A549 (cell line): ENCODE measurements at regions not wholly inside any gene's neighbourhood (a gene's known extent, or its start where the extent isn't known, plus 50 kb on each side); places are given as distances from the start of the nearest gene placed in this dataset.

Source experiments
- ATAC-seq, 2 experiments: fragments of 200-7000 bp in 1 of 2; fragments of >200 bp in 1 of 2; cut with Nextera tagmentation in 1 of 2; cut with Tn5 transposase in 1 of 2; 3 replicates each; pipeline versions ENCODE4 v1.8.0 to v1.9.1; 2018 to 2020; ENCODE audit warnings: mild to moderate bottlenecking in 1 of 2, moderate library complexity in 1 of 2
- CTCF ChIA-PET: fragments of 300-600 bp; sonication (Branson Sonifier 250); formaldehyde crosslinking; extraction: SDS; loops from one replicate; lab custom pipeline; 2021; ENCODE audit warnings: antibody characterized with exemption, inconsistent platforms; lab: Yijun Ruan, JAX
- POLR2A ChIA-PET: fragments of 350-600 bp; formaldehyde crosslinking; extraction: SDS; loops from one replicate; lab custom pipeline; 2021; ENCODE audit warnings: antibody characterized with exemption, inconsistent platforms; lab: Yijun Ruan, JAX
- DNase-seq, 2 experiments: peaks; one replicate each; pipeline versions ENCODE4 v3.0.0 to v3.0.0-alpha.2; 2011 to 2016; ENCODE audit warnings: low read depth in 1 of 2, low spot score in 1 of 2
- FAIRE-seq: peaks from 2 replicates; lab custom pipeline; 2011; peaks lifted over from hg19 to GRCh38; lab: Jason Lieb, UNC
- H3K27ac ChIP-seq, 2 experiments: fragments of >200 bp; sonication (Bioruptor Twin); formaldehyde crosslinking; 3 replicates each; pipeline ENCODE4 v1.5.1; 2016 to 2017
- H3K4me1 ChIP-seq: fragments of >200 bp; sonication (Bioruptor Twin); formaldehyde crosslinking; 3 replicates; pipeline ENCODE4 v1.6.1; 2016
- H3K4me2 ChIP-seq: fragments of >200 bp; sonication (Bioruptor Twin); formaldehyde crosslinking; 3 replicates; pipeline ENCODE4 v1.6.1; 2016
- H3K4me3 ChIP-seq: fragments of >200 bp; sonication (Bioruptor Twin); formaldehyde crosslinking; 3 replicates; pipeline ENCODE4 v1.5.1; 2016
- H3K9me3 ChIP-seq: fragments of >200 bp; sonication (Bioruptor Twin); formaldehyde crosslinking; 3 replicates; pipeline ENCODE4 v1.6.1; 2016
- ATOH8 ChIP-seq: fragments of 250-450 bp; sonication (Bioruptor Pico); IDR thresholded peaks from 2 replicates; pipeline ENCODE4 v1.5.0; 2020; ENCODE audit warnings: low read depth, mild to moderate bottlenecking, moderate library complexity
- CBX2 ChIP-seq: fragments of 200-600 bp; sonication (generic); IDR thresholded peaks from 2 replicates; pipeline ENCODE4 v1.6.1; 2016; ENCODE audit warnings: low read depth, mild to moderate bottlenecking, borderline replicate concordance
- EHMT2 ChIP-seq: fragments of 200-600 bp; sonication (generic); IDR thresholded peaks from 2 replicates; pipeline ENCODE4 v1.6.1; 2016; ENCODE audit warnings: antibody characterized with exemption, low read depth, mild to moderate bottlenecking, moderate library complexity
- ESRRA ChIP-seq: fragments of 150-350 bp; IDR thresholded peaks from 2 replicates; pipeline ENCODE4 v1.6.1; 2014; ENCODE audit warnings: mild to moderate bottlenecking, low read length, borderline replicate concordance
- FOXS1 ChIP-seq: fragments of 250-450 bp; sonication (Bioruptor Pico); IDR thresholded peaks from 2 replicates; pipeline ENCODE4 v1.5.0; 2020; ENCODE audit warnings: mild to moderate bottlenecking, moderate library complexity
- GATA3 ChIP-seq: IDR thresholded peaks from 2 replicates; pipeline ENCODE4 v1.6.1; 2012; ENCODE audit warnings: borderline replicate concordance
- HDAC2 ChIP-seq: fragments of 200-600 bp; sonication (generic); IDR thresholded peaks from 2 replicates; pipeline ENCODE4 v1.6.1; 2016
- HEYL ChIP-seq: fragments of 250-450 bp; sonication (Bioruptor Pico); IDR thresholded peaks from 2 replicates; pipeline ENCODE4 v1.8.0; 2021; ENCODE audit warnings: mild to moderate bottlenecking, moderate library complexity
- HMGXB4 ChIP-seq: fragments of 250-450 bp; sonication (Bioruptor Pico); IDR thresholded peaks from 2 replicates; pipeline ENCODE4 v1.5.0; 2021; ENCODE audit warnings: mild to moderate bottlenecking, moderate library complexity, borderline replicate concordance
- HOXB13 ChIP-seq: fragments of 250-450 bp; sonication (Bioruptor Pico); IDR thresholded peaks from 2 replicates; pipeline ENCODE4 v1.5.0; 2020; ENCODE audit warnings: low read depth, mild to moderate bottlenecking, moderate library complexity
- HOXB5 ChIP-seq: fragments of 250-450 bp; sonication (Bioruptor Pico); IDR thresholded peaks from 2 replicates; pipeline ENCODE4 v1.5.0; 2020; ENCODE audit warnings: mild to moderate bottlenecking, moderate library complexity
- KDM5A ChIP-seq: fragments of 200-600 bp; sonication (generic); IDR thresholded peaks from 2 replicates; pipeline ENCODE4 v1.6.1; 2016; ENCODE audit warnings: antibody characterized with exemption, mild to moderate bottlenecking
- NPAS2 ChIP-seq: fragments of 250-450 bp; sonication (Bioruptor Pico); IDR thresholded peaks from 2 replicates; pipeline ENCODE4 v1.8.0; 2022; ENCODE audit warnings: mild to moderate bottlenecking, moderate library complexity, borderline replicate concordance
- RARB ChIP-seq: fragments of 250-450 bp; sonication (Bioruptor Pico); IDR thresholded peaks from 2 replicates; pipeline ENCODE4 v1.8.0; 2021; ENCODE audit warnings: mild to moderate bottlenecking, moderate library complexity
- SMC3 ChIP-seq: fragments of >200 bp; sonication (Bioruptor Twin); formaldehyde crosslinking; IDR thresholded peaks from 3 replicates; pipeline ENCODE4 v1.6.1; 2018; ENCODE audit warnings: inconsistent platforms
- SREBF2 ChIP-seq: fragments of 450-650 bp; IDR thresholded peaks from 2 replicates; pipeline ENCODE4 v1.6.1; 2014; ENCODE audit warnings: mild to moderate bottlenecking, moderate library complexity
- TFCP2L1 ChIP-seq: fragments of 250-450 bp; sonication (Bioruptor Pico); IDR thresholded peaks from 2 replicates; pipeline ENCODE4 v1.5.0; 2021; ENCODE audit warnings: mild to moderate bottlenecking
- ZC3H11A ChIP-seq: fragments of 450-650 bp; IDR thresholded peaks from 2 replicates; pipeline ENCODE4 v1.6.1; 2014; ENCODE audit warnings: antibody characterized with exemption, mild to moderate bottlenecking
- ZNF302 ChIP-seq: fragments of 250-450 bp; sonication (Bioruptor Pico); IDR thresholded peaks from 2 replicates; pipeline ENCODE4 v1.9.0; 2021; ENCODE audit warnings: inconsistent platforms, mild to moderate bottlenecking, moderate library complexity
- ZSCAN20 ChIP-seq: fragments of 250-450 bp; sonication (Bioruptor Pico); IDR thresholded peaks from 2 replicates; pipeline ENCODE4 v1.8.0; 2022; ENCODE audit warnings: mild to moderate bottlenecking, moderate library complexity
- WGBS: methylation state at CpG from one replicate; pipeline ENCODE4 v1.1.6; 2017; ENCODE audit errors: missing lambda C conversion rate; 5-methylcytosine and 5-hydroxymethylcytosine counted together
- TF ChIP-seq, protein P1 (sequence below): fragments of >200 bp; sonication (Bioruptor Twin); formaldehyde crosslinking; IDR thresholded peaks from 3 replicates; pipeline ENCODE4 v1.5.1; 2016
- TF ChIP-seq, protein P2 (sequence below): IDR thresholded peaks from 2 replicates; pipeline ENCODE4 v1.6.1; 2012
- TF ChIP-seq, protein P3 (sequence below): fragments of >200 bp; sonication (Bioruptor Twin); formaldehyde crosslinking; IDR thresholded peaks from 3 replicates; pipeline ENCODE4 v1.6.1; 2016

- Histone ChIP-seq H3K4me2 (no peak overlapping the region), H3K27ac (no peak overlapping the region), H3K4me1 (no peaks in the 10 kb centered on the region), H3K4me3 (no peak overlapping the region), H3K9me3 (no peaks in the 10 kb centered on the region)
- no peak for DNase-seq
- ChIA-PET POLR2A (no interaction called here), CTCF (no interaction called here)
- no peak for FAIRE-seq
- ATAC-seq = no peak
- TF ChIP-seq, protein P1, sequence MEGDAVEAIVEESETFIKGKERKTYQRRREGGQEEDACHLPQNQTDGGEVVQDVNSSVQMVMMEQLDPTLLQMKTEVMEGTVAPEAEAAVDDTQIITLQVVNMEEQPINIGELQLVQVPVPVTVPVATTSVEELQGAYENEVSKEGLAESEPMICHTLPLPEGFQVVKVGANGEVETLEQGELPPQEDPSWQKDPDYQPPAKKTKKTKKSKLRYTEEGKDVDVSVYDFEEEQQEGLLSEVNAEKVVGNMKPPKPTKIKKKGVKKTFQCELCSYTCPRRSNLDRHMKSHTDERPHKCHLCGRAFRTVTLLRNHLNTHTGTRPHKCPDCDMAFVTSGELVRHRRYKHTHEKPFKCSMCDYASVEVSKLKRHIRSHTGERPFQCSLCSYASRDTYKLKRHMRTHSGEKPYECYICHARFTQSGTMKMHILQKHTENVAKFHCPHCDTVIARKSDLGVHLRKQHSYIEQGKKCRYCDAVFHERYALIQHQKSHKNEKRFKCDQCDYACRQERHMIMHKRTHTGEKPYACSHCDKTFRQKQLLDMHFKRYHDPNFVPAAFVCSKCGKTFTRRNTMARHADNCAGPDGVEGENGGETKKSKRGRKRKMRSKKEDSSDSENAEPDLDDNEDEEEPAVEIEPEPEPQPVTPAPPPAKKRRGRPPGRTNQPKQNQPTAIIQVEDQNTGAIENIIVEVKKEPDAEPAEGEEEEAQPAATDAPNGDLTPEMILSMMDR = no peak
- TF ChIP-seq HEYL (CRISPR knock-in tag) (no peak), TFCP2L1 (CRISPR knock-in tag) (no peak), HOXB5 (CRISPR knock-in tag) (no peak), SMC3 (no peak), CBX2 (no peak)
- WGBS = 0% methylated on average over 4 of the region's 4 CpGs
These were observed 127.2 kb upstream of the MGMT start for GRCh38 chr10:129339841-129340240.

GRCh38 chr10:129341087-129341486 is 126.0 kb upstream of the MGMT start:
- Histone ChIP-seq H3K4me1 (no peaks in the 10 kb centered on the region), H3K4me3 (no peak overlapping the region), H3K4me2 (no peak overlapping the region), H3K9me3 (no peaks in the 10 kb centered on the region), H3K27ac (no peak overlapping the region)
- TF ChIP-seq KDM5A = no peak
- no peak for TF ChIP-seq SMC3
- 2% methylated on average over 5 of the region's 5 CpGs for WGBS
- ATAC-seq (no peak), DNase-seq (no peak), FAIRE-seq (no peak)
- CTCF ChIA-PET = no interaction called here
- POLR2A ChIA-PET = no interaction called here

GRCh38 chr10:129342385-129342784 is 124.7 kb upstream of the MGMT start:
- ATAC-seq (no peak), DNase-seq (no peak), FAIRE-seq (no peak)
- H3K4me2 ChIP-seq = no peak overlapping the region
- WGBS = 9% methylated on average over 2 of the region's 2 CpGs
- no peak overlapping the region for H3K4me3 ChIP-seq
- CTCF ChIA-PET = interaction anchor here (0.7 kb wide), 1 partner anchor 47 kb away, joined by 4 read pairs; no protein-coding TSS in a partner anchor
- POLR2A ChIA-PET = no interaction called here
- no peak overlapping the region for H3K27ac ChIP-seq
- H3K9me3 ChIP-seq = no peaks in the 10 kb centered on the region
- TF ChIP-seq HEYL (CRISPR knock-in tag) = no peak
- no peak for TF ChIP-seq EHMT2
- no peak for TF ChIP-seq TFCP2L1 (CRISPR knock-in tag)
- TF ChIP-seq, protein P2, sequence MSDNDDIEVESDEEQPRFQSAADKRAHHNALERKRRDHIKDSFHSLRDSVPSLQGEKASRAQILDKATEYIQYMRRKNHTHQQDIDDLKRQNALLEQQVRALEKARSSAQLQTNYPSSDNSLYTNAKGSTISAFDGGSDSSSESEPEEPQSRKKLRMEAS = no peak
- TF ChIP-seq ESRRA = no peak
- TF ChIP-seq SREBF2 = no peak
- TF ChIP-seq, protein P3, sequence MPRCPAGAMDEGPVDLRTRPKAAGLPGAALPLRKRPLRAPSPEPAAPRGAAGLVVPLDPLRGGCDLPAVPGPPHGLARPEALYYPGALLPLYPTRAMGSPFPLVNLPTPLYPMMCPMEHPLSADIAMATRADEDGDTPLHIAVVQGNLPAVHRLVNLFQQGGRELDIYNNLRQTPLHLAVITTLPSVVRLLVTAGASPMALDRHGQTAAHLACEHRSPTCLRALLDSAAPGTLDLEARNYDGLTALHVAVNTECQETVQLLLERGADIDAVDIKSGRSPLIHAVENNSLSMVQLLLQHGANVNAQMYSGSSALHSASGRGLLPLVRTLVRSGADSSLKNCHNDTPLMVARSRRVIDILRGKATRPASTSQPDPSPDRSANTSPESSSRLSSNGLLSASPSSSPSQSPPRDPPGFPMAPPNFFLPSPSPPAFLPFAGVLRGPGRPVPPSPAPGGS = no peak
- TF ChIP-seq ZC3H11A = no peak
- no peak for TF ChIP-seq ZNF302 (CRISPR knock-in tag)
- TF ChIP-seq HDAC2 = no peak
- TF ChIP-seq ATOH8 (CRISPR knock-in tag) = no peak
- TF ChIP-seq RARB = no peak
- TF ChIP-seq GATA3 = no peak
- TF ChIP-seq FOXS1 (CRISPR knock-in tag) = no peak
- no peak for TF ChIP-seq HMGXB4 (CRISPR knock-in tag)
- TF ChIP-seq CBX2 = no peak
- TF ChIP-seq HOXB13 (CRISPR knock-in tag) = no peak
- TF ChIP-seq ZSCAN20 = no peak
- no peak for TF ChIP-seq NPAS2 (CRISPR knock-in tag)
- no peaks in the 10 kb centered on the region for H3K4me1 ChIP-seq
